OCI-LY3 (cell line): ENCODE measurements at regions not wholly inside any gene's neighbourhood (a gene's known extent, or its start where the extent isn't known, plus 50 kb on each side); places are given as distances from the start of the nearest gene placed in this dataset.

Experiments
- CTCF ChIP-seq: fragments of 200-600, 300-600 bp; sonication (generic); IDR thresholded peaks from 2 replicates; pipeline ENCODE4 v1.5.1; 2014; ENCODE audit warnings: antibody characterized with exemption, low read length, low read depth
- EZH2phosphoT487 ChIP-seq: fragments of 200-600 bp; shearing (Covaris generic); IDR thresholded peaks from 2 replicates; pipeline ENCODE4 v1.6.1; 2018; ENCODE audit warnings: antibody characterized with exemption, mixed run types, low read depth

GRCh38 chr11:121793291-121793690, 322.7 kb downstream of the BLID start:
- TF ChIP-seq CTCF (no peak), EZH2phosphoT487 (no peak)
